BLaER1 (cell line): ENCODE measurements at regions not wholly inside any gene's neighbourhood (a gene's known extent, or its start where the extent isn't known, plus 50 kb on each side); places are given as distances from the start of the nearest gene placed in this dataset.
"Not testable (repeated sequence)": the region's sequence is repeated elsewhere in the genome, so short reads cannot be mapped to it uniquely, and the experiment has no call there.

Experiments used
- H3K27ac ChIP-seq: shearing (Covaris generic); formaldehyde crosslinking; 2 replicates; pipeline ENCODE4 v1.8.1; 2022
- H3K27me3 ChIP-seq: shearing (Covaris generic); formaldehyde crosslinking; 2 replicates; pipeline ENCODE4 v1.8.1; 2022
- H3K36me3 ChIP-seq: shearing (Covaris generic); formaldehyde crosslinking; 2 replicates; pipeline ENCODE4 v1.8.1; 2022
- H3K4me1 ChIP-seq: shearing (Covaris generic); formaldehyde crosslinking; 2 replicates; pipeline ENCODE4 v1.8.1; 2022
- H3K4me2 ChIP-seq: shearing (Covaris generic); formaldehyde crosslinking; 2 replicates; pipeline ENCODE4 v1.8.1; 2022
- H3K4me3 ChIP-seq: shearing (Covaris generic); formaldehyde crosslinking; 2 replicates; pipeline ENCODE4 v1.8.1; 2022
- H3K9ac ChIP-seq: shearing (Covaris generic); formaldehyde crosslinking; 2 replicates; pipeline ENCODE4 v1.8.1; 2022
- H3K9me3 ChIP-seq: shearing (Covaris generic); formaldehyde crosslinking; 2 replicates; pipeline ENCODE4 v1.8.1; 2022
- H4K20me1 ChIP-seq: shearing (Covaris generic); formaldehyde crosslinking; 2 replicates; pipeline ENCODE4 v1.8.1; 2022
- Cebpa-rat ChIP-seq: shearing (Covaris generic); IDR thresholded peaks from 2 replicates; pipeline ENCODE4 v1.8.1; 2022

- H3K4me1 ChIP-seq, result peaks cover 26% of the 10 kb centered on the region
- H3K27ac ChIP-seq, result no peak overlapping the region
- H3K9ac ChIP-seq, result no peak overlapping the region
- TF ChIP-seq Cebpa-rat, result no peak
- no peak overlapping the region for H3K4me2 ChIP-seq
- no peak overlapping the region for H3K4me3 ChIP-seq
- H3K9me3 ChIP-seq, result no peaks in the 10 kb centered on the region
- no peaks in the 10 kb centered on the region for H4K20me1 ChIP-seq
- no peaks in the 10 kb centered on the region for H3K27me3 ChIP-seq
- H3K36me3 ChIP-seq, result no peaks in the 10 kb centered on the region
Observed at GRCh38 chr10:43930243-43930642, 281.6 kb upstream of the ZNF32 start.

GRCh38 chr10:43929122-43929521 is 280.4 kb upstream of the ZNF32 start:
- H3K27ac ChIP-seq, result no peak overlapping the region
- H3K9ac ChIP-seq, result no peak overlapping the region
- no peaks in the 10 kb centered on the region for H4K20me1 ChIP-seq
- H3K4me1 ChIP-seq, result peaks cover 23% of the 10 kb centered on the region
- H3K4me3 ChIP-seq, result no peak overlapping the region
- H3K9me3 ChIP-seq, result no peaks in the 10 kb centered on the region
- TF ChIP-seq Cebpa-rat, result no peak
- no peaks in the 10 kb centered on the region for H3K36me3 ChIP-seq
- H3K27me3 ChIP-seq, result no peaks in the 10 kb centered on the region
- H3K4me2 ChIP-seq, result no peak overlapping the region

GRCh38 chr10:43928425-43928968 is 279.8 kb upstream of the ZNF32 start:
- Histone ChIP-seq H3K4me2 (no peak overlapping the region), H3K27me3 (no peaks in the 10 kb centered on the region), H3K4me1 (peaks cover 16% of the 10 kb centered on the region), H3K9me3 (no peaks in the 10 kb centered on the region), H3K27ac (no peak overlapping the region), H3K4me3 (no peak overlapping the region), H3K36me3 (no peaks in the 10 kb centered on the region), H3K9ac (no peak overlapping the region), H4K20me1 (no peaks in the 10 kb centered on the region)
- no peak for TF ChIP-seq Cebpa-rat

- peaks cover 15% of the 10 kb centered on the region for H3K4me1 ChIP-seq
- H3K36me3 ChIP-seq, result no peaks in the 10 kb centered on the region
- no peaks in the 10 kb centered on the region for H4K20me1 ChIP-seq
- no peak overlapping the region for H3K4me2 ChIP-seq
- H3K27ac ChIP-seq, result no peak overlapping the region
- H3K27me3 ChIP-seq, result no peaks in the 10 kb centered on the region
- no peak overlapping the region for H3K9ac ChIP-seq
- H3K4me3 ChIP-seq, result no peak overlapping the region
- no peaks in the 10 kb centered on the region for H3K9me3 ChIP-seq
- TF ChIP-seq Cebpa-rat, result no peak
Observed at GRCh38 chr10:43926875-43927406, 278.3 kb upstream of the ZNF32 start.

- Histone ChIP-seq H3K4me1 (peaks cover 11% of the 10 kb centered on the region), H3K9me3 (no peaks in the 10 kb centered on the region), H3K27ac (no peak overlapping the region), H3K36me3 (no peaks in the 10 kb centered on the region), H3K27me3 (no peaks in the 10 kb centered on the region), H3K4me3 (no peak overlapping the region), H4K20me1 (no peaks in the 10 kb centered on the region), H3K9ac (no peak overlapping the region), H3K4me2 (no peak overlapping the region)
- TF ChIP-seq Cebpa-rat, result no peak
Observed at GRCh38 chr10:43926371-43926770, 277.7 kb upstream of the ZNF32 start.

GRCh38 chr10:43925793-43926192 is 277.1 kb upstream of the ZNF32 start:
- Histone ChIP-seq H3K4me1 (peaks cover 5% of the 10 kb centered on the region; the same call in 1 of the 2 replicates), H3K27ac (no peak overlapping the region), H4K20me1 (no peaks in the 10 kb centered on the region)

GRCh38 chr10:43923328-43923727 is 274.6 kb upstream of the ZNF32 start:
- Histone ChIP-seq H3K9ac (no peak overlapping the region), H3K9me3 (peaks cover 5% of the 10 kb centered on the region), H3K27me3 (no peaks in the 10 kb centered on the region), H3K4me3 (no peak overlapping the region), H4K20me1 (no peaks in the 10 kb centered on the region), H3K4me1 (no peaks in the 10 kb centered on the region), H3K4me2 (no peak overlapping the region), H3K36me3 (no peaks in the 10 kb centered on the region), H3K27ac (no peak overlapping the region)
- TF ChIP-seq Cebpa-rat, result no peak

More at GRCh38 chr10:43925793-43926192, 277.1 kb upstream of the ZNF32 start:
- Histone ChIP-seq H3K27me3 (no peaks in the 10 kb centered on the region), H3K4me3 (no peak overlapping the region), H3K9ac (no peak overlapping the region), H3K4me2 (no peak overlapping the region), H3K36me3 (no peaks in the 10 kb centered on the region), H3K9me3 (no peaks in the 10 kb centered on the region)
- no peak for TF ChIP-seq Cebpa-rat

- no peaks in the 10 kb centered on the region for H3K4me1 ChIP-seq
- H3K27me3 ChIP-seq, result no peaks in the 10 kb centered on the region
- no peak overlapping the region for H3K4me3 ChIP-seq
- H3K9me3 ChIP-seq, result peaks cover 5% of the 10 kb centered on the region
- no peak for TF ChIP-seq Cebpa-rat
- no peak overlapping the region for H3K27ac ChIP-seq
- no peak overlapping the region for H3K4me2 ChIP-seq
- no peaks in the 10 kb centered on the region for H4K20me1 ChIP-seq
- H3K36me3 ChIP-seq, result no peaks in the 10 kb centered on the region
- H3K9ac ChIP-seq, result no peak overlapping the region
Observed at GRCh38 chr10:43922335-43923280, 273.9 kb upstream of the ZNF32 start.

- H4K20me1 ChIP-seq, result no peaks in the 10 kb centered on the region
- H3K27me3 ChIP-seq, result no peaks in the 10 kb centered on the region
- no peaks in the 10 kb centered on the region for H3K36me3 ChIP-seq
- H3K27ac ChIP-seq, result no peak overlapping the region
- no peak overlapping the region for H3K4me2 ChIP-seq
- H3K9me3 ChIP-seq, result peaks cover 5% of the 10 kb centered on the region
- H3K4me3 ChIP-seq, result no peak overlapping the region
- no peak for TF ChIP-seq Cebpa-rat
- no peak overlapping the region for H3K9ac ChIP-seq
- no peaks in the 10 kb centered on the region for H3K4me1 ChIP-seq
Observed at GRCh38 chr10:43921881-43922280, 273.2 kb upstream of the ZNF32 start.

GRCh38 chr10:43921478-43921877 is 272.8 kb upstream of the ZNF32 start:
- H3K4me3 ChIP-seq, result no peak overlapping the region
- no peak overlapping the region for H3K27ac ChIP-seq
- no peak overlapping the region for H3K9ac ChIP-seq
- no peaks in the 10 kb centered on the region for H3K4me1 ChIP-seq
- peaks cover 5% of the 10 kb centered on the region for H3K9me3 ChIP-seq
- no peaks in the 10 kb centered on the region for H3K27me3 ChIP-seq
- H3K36me3 ChIP-seq, result no peaks in the 10 kb centered on the region
- no peak for TF ChIP-seq Cebpa-rat
- H4K20me1 ChIP-seq, result no peaks in the 10 kb centered on the region
- no peak overlapping the region for H3K4me2 ChIP-seq

GRCh38 chr10:43920236-43920758 is 271.6 kb upstream of the ZNF32 start:
- H4K20me1 ChIP-seq, H3K27ac ChIP-seq, H3K27me3 ChIP-seq, H3K4me1 ChIP-seq, H3K36me3 ChIP-seq, H3K4me3 ChIP-seq, H3K9ac ChIP-seq, H3K4me2 ChIP-seq: not testable (repeated sequence)
- peaks cover 10% of the 10 kb centered on the region for H3K9me3 ChIP-seq
